ENCODE measurements at regions not wholly inside any gene's neighbourhood (a gene's known extent, or its start where the extent isn't known, plus 50 kb on each side); places are given as distances from the start of the nearest gene placed in this dataset.
A peak's percentile ranks its signal among the peaks of the same experiment; 100 is the strongest.

DNA sequence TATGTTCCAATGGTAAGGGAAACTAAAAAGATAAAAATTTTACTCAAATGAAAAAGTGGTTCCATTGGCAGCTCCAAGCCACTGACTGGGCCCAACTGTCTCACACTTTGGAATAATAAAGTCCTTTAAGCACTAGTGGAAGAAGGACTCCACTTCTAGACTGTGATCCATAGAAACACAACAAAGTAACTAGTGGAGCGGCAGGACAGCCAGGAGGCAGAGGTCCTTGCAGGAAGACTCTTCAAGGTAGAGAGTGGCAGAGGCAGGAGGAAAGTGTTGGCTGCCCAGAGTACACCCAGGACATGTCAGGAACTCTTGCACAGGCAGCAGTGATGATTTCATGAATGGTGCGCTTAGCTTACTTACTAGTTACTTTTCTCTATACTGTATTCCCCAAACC is 65.0 kb upstream of the CCN6 start:
- no peak for DNase-seq

DNA sequence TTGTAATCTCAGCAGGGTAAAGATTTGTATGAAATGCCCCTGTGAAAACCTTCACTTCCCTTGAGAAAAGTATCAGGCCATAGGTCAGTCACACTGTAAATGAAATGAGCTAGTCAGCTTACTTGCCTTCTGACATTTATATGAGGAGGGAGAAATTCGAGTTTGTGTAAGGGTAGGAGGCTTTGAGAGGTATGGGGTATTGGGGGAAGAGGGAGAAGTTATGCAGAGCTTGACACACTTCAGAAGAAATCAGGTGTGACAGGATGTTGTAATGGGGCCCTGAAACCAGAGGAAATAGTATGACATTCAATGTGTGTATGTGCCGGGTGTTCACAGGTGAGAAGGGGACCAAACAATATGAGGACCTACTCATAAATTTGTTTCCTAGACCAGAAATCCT is 64.2 kb upstream of the CCN6 start:
- DNase-seq, result no peak

DNA sequence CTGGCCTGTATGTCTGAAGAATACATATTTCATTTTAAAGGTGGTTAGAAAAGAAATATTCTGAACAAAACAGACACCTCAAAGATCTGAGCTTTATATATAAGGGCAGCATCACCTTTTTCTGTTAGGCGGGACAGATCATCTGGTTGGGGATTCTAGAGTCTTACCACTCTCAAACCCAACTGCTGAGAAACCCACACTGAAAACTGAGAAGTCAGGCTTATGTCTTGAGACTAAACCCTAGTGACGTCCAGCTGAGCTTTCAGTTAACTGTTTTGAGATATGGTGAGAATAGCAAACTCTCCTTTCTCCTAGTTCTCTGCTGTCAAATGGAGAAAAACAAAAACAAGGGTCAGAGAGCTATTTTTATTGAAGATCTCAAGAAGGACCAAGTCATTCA is 63.7 kb upstream of the CCN6 start:
- no peak for DNase-seq

DNA sequence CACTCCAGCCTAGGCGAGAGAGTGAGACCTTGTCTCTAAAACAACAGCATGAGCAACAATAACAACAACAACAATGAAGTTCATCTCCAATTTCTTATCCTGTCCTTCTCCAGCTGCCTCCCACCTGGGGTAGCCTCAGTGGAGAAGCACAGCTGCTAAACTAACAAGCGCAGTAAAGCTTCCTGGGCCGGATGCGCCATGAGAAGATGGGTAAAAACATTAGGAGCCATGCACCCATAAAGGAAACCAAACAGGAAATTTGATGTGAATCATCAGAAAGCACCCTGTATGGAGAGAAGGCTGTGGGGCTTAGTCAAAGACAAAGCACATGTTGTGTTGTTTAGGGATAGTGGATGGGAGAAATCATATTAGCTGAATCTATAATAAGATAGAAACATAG is 61.1 kb upstream of the CCN6 start:
- DNase-seq, result no peak

DNA sequence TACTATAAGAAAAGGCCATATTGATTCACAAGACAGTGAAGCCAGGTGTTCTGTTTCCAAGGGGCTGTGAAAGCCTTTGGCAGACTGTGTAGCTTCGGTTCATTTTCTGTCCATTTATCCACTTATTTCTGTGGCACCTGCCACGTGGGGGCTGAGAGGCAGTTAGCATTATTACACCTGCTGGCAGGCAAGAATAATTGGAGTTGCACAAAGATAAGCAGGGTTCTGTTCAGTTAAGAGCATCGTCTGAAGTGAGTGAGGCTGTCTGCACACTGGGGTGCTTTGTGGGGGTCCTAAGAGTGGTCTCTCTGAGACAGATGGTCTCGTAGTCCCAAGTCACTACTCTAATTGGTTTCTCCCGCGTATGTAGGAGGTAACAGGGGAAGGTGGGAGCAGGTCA is 60.6 kb upstream of the CCN6 start:
- DNase-seq, result no peak

DNA sequence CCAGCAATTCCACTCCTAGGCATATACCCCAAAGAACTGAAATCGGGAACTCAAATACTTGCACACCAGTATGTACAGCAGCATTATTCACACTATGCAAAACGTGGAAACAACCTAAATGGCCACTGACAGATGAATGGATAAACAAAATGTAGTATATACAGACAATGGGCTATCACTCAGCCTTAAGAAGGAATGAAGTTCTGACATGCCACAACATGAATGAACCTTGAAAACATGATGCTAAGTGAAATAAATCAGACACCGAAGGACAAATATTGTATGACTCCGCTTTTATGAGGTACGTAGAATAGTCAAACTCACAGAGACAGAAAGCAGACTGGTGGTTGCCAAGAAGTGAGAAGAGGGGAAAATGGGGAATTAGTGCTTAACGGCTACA is 59.1 kb upstream of the CCN6 start:
- no peak for DNase-seq

DNA sequence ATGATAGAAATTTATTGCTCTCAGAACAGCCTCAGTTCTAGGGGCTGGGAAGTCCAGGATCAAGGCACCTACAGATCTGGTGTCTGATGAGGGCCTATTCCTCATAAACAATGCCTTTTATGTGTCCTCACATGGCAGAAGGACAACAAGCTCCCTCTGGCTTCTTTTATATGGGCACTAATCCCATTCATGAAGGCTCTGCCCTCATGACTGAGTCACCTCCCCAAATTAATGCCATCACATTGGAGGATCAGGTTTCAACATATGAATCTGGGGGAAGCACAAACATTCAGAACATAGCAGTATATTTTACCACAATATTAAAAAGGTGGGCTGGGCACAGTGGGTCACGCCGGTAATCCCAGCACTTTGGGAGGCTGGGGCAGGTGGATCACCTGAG is 58.5 kb upstream of the CCN6 start:
- no peak for DNase-seq

DNA sequence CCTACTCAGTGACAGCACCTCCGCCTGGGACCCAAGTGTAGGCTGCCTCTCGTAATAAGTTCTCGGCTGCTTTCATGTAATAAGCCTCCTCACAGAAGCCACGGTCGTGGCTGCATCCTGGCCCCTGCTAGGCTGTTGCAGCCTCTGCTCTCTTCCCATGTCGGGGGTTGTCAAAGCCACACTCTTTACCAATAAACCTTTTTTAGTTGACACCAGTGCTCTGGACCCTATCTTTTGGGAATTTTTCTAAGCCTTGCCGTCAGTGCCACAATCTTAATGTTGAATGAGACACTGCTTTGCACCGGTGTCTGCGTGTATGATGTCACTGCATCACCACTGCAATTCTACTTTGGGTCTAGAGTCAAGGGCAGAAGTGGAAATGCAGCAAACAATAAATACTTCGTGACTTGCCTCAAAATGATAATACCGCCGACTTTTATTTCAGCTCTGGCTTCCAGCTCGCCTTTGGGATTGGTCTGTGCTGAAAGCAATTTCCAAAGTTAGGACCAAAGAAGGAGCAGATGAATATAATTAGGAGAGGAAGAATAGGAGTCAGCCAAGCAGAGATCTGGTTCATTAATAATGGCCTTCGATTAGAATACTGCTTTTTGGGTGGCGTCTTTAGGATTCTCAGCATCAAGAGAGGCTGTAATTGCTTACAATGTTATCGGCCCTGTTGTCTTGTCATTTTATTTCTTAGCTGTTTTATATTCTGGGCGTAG is 57.6 kb upstream of the CCN6 start:
- DNase-seq, result peak in 1 of 14 donors; percentile 27

DNA sequence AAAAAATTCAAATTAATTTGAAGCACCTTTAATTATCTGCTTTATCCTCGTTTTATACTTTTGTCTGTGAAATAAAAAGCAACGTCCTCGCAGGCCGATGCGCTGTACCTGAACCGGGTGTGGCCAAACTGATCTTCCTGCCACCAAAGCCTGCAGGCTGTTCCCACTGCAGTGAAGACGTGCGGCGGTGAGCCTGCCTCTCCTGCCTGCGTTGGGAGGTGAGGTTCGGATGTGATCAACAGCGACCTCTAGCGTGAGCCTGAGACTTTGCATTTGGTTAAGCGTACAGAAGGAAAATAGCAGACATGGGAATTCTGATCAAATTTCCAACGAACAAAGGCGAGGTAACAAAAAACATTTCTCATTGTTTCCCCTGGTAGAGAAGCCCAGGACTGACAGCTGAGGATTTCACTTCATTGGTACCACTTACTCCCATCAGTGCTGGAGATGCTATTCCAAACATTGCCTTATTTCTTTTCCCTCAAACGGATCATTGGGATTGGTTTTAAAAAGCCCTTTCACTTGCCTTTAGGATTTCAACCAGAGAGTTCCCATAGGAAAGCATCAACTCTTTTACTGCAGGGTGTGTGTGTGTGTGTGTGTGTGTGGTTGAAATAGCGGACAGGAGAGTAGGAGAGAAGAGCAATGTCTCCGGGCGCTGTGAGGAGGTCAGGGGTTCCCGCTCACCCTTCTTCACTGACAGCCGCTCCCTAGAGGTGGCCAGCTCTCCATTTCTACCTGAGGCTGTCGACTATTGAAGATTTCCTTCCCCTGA is 56.6 kb upstream of the CCN6 start:
- DNase-seq, result peak in 13 of 14 donors; percentile 7 to 82 (median 54)

DNA sequence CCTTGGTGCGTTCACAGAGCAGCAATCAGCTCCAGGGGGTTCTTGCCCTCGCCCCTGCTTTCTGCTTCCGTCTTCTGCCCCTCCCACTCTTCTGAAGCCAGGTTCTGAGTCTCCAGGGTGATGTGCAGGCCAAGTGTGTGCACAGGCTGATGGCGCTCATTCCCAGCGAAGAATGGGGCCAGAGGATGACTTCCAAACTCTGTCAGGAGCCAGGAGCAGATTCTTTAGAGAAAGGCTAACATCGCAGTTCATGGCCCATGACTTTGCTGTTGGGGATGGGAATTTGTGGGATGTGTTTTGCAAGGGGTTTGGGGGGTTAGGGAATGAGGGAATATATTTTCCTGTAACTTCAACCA is 56.1 kb upstream of the CCN6 start:
- DNase-seq, result peak in 6 of 14 donors; percentile 9 to 43 (median 25)

DNA sequence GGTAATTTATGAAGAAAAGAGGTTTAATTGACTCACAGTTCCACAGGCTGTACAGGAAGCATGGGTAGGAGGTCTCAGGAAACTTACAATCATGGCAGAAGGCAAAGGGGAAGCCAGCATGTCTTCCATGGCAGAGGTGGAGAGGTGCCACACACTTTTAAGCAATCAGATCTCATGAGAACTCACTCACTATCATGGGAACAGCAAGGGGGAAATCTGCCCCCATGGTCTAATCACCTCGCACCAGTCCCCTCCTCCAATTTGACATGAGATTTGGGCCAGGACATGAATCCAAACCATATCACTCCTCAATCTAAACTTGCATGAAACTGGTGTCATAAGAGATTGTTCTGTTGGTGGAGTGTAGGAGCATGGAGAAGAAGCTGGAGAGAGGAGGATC is 51.6 kb upstream of the CCN6 start:
- DNase-seq, result no peak

Data from C1 segment of cervical spinal cord (tissue), 14 donors.